Amniotic epithelial cell (primary cell): ENCODE measurements at regions not wholly inside any gene's neighbourhood (a gene's known extent, or its start where the extent isn't known, plus 50 kb on each side); places are given as distances from the start of the nearest gene placed in this dataset.
A peak's percentile ranks its signal among the peaks of the same experiment; 100 is the strongest.

Experiments
- DNase-seq: peaks from one replicate; pipeline ENCODE4 v3.0.0-alpha.2; 2010; ENCODE audit warnings: low read depth

DNA sequence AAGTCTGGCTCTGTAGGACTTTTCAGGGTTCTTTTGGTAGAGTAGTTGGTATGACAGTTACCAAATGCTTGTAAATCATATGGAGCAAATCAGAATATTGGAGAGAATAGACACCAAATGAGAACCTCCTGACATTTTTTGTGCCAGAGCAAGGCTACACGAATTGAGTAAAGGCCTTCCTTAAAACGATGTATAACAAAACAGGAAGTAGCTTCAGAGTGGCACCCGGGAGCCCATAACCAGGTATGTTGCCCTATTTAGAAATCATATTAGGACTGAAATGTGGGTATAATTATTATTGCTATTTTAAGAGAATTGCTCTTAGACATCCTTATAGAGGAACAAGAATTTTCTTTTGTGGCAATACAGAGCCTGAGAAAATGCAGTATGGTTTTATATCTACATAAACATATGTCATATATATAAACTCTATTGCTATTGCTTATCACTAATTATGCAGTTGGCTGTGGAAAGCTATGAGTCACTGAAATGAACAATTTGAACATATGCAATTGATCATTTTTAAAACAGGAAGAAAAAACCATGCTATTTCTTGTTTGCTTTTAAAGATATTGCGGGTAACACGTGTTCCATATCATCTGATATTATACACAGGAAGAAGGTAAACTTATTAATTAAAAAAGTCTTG lies 197.4 kb upstream of the MTPN start:
- DNase-seq: no peak

DNA sequence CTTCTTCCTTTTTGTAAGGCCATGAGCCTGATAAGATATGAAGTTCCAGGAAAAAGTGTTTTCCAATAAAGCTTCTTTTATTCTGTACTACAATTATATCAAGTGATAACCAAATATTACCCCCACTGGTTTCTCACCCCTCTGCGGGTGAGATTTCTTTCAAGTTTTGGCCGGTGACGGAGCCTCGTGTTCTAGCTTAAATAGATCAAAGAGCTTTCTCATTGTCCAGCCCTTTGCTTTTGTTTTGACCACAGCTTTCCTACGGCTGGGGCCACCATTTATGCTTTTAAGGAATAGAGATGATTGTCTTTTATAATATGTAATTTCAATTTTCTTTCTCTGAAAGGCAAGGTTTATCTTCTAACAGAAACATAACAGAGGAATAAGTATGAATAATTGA lies 196.7 kb upstream of the MTPN start:
- no peak for DNase-seq

GRCh38 chr7:136171233-136171632 lies 194.1 kb upstream of the MTPN start:
- DNase-seq: no peak

DNA sequence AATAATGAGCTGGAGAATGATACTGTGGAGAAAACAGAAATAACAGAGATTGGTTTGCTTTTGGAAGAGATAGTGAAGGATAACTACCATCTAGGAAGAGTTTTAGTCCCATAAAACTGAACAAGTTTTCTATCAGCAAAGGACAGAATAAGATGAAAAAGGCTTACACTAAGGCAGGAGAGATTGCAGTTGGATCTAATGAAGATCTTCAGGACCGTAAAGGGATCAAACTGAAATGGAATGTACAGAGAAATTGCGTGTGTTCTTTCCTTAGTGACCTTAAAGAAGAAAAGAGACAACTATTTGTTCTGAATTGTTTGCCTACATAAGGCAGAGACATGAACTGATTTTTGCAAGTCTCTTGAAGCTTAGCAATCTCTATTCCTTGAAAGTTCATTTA lies 191.7 kb upstream of the MTPN start:
- DNase-seq: no peak

GRCh38 chr7:136167991-136168390 lies 190.8 kb upstream of the MTPN start:
- DNase-seq: no peak

DNA sequence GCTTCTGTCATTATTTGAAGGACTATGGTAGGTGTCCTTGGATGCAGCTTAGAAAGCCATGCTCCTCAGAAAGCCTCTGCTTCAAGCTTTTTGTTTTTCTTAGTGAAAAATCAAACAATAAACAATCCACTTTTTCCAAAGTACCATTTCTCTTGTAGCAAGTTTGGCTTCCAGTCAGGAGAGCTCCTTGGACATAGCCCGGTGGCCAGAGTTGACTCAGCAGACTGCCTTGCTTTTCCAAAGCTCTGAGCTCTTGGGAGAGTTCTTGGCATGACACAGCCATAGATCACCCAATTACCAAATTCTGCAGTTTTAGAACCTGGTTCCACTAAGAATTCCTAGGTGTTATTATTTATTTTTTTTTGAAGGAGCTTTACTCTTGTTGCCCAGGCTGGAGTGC lies 189.4 kb upstream of the MTPN start:
- no peak for DNase-seq

DNA sequence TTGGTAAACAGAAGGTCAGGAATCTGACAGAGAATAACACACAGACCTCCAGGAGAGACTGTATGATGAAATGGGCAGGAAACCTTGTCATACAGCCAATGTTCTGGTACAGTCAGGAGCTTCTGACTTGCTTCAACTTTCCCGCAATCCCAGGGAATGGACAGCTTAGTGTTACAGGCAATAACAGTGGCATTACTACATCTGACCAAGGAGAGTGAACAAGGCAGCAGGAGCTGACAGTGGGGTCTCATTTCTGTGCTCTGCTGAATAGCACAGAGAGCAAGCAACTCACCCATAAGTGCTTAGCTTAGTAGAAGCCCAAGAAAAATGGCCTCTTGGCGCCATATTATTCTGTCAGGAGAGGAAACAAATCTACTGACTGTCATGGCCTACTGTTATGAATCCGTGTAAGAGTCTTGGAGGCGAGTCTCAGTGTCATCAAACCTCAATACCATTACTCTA lies 186.2 kb upstream of the MTPN start:
- peak; percentile 33 for DNase-seq

DNA sequence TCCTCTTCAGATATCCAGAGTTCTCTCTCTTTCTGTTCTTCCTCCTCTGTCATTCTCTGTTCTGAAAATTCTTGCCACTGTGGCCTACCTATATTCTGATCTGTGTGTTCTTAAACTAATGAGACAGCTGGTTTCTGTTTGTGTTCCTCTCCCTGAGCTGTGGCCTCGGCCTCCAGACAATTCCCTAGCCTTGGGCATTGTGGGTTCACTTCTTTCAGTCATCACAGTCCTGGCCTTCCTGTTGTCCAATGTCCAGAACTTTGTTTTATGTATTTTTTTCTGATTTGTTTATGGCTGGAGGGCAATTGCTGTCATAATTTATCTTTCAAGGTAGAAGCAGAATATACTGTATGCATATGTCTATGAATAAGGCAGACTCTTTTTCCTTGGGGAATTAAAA lies 173.2 kb upstream of the MTPN start:
- DNase-seq: no peak

- DNase-seq: no peak
Observed at GRCh38 chr7:136148920-136149319, 171.8 kb upstream of the MTPN start.

DNA sequence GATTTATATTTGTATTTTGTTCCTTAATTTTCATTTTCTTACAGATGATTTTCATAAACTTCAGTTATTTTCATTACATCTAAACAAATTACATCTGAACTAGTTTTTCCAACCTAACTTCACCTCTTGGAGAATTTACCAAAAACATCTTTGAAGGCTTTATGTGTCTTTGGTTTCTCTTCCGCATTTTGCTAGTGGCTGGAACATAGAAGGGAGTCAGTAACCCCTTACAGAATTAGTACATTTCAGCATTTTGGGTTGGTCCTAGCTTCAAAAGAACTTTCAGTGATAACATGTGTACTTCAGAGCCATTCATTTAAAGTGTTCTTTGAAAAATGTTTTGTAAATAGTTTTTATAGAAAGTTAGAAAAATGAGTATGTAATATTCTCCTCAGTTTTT lies 169.8 kb upstream of the MTPN start:
- DNase-seq: no peak

DNA sequence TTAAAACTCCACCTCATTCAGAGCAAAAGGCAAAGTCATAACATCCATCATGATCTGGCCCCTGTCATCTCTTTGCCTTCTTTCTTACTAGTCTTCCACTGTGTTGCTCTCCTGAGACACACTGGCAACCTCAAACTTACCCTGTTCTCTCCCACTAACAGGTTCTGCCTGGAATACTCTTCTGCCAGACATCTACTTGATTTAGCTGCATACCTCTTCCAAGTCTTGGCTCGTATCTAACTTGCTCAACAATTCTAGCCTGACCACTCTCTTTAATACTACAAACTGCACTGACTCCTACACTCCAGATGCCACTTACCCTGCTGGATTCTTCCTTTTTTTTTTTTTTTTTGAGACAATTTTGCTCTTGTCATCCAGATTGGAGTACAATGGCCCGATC lies 167.0 kb upstream of the MTPN start:
- peak; percentile 50 for DNase-seq

- no peak for DNase-seq
Observed at GRCh38 chr7:136143271-136143670, 166.1 kb upstream of the MTPN start.

DNA sequence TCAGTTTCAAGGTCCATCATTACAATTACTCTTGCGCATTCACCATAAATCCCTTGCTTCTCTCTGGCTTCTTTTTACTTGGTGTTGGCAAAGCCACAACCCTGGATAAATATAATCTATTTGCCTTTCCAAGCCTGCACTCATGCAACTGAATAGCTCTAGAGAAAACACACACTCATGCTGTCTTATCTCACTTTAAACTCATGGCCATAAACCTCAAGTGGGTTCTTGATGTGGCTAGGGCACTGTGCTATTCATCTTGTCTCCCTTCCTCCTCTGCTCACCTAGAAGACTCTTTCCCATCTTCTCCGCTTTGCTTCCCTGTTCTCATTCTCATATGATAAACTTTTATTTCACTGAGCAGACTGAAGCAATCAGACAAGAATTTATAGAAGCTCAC lies 165.4 kb upstream of the MTPN start:
- DNase-seq: no peak

- DNase-seq: no peak
Observed at GRCh38 chr7:136140469-136140868, 163.3 kb upstream of the MTPN start.

DNA sequence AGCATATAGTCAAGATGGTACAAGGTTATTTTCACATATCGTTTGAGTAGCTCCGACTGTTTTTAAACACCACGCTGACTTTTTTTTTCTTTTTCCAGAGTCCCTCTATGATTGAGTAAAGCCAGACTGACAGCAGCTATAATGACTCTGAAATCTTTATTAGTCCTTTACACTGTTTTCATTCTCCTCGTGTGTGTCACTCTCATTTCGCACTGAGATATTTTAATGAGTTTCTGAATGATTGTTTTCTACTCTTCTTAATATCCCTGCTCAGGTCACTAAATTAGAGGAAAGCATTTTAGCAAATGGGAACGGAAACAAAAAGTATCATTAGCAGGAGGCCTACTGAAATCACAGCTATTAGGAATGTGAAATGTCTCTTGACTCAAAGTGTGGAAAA lies 162.3 kb upstream of the MTPN start:
- DNase-seq: no peak

DNA sequence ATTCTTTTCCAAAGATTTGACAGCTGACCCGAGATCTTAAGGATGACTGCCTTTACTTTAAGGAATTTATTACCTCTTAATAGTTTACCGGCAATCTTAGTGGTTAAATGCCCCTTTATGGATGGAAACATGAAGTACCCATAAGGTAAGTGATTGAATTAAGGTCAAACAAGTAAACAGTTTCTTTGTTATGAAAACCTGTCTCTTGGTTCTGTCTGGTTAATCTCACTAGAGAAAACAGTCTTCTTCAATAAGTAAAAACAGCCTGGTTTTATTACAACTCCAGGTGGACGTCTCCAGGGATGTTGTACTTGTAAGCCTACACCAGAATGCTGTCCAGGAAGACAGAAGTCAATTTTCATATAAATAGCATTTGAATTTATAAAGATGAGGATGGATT lies 161.8 kb upstream of the MTPN start:
- DNase-seq: no peak

DNA sequence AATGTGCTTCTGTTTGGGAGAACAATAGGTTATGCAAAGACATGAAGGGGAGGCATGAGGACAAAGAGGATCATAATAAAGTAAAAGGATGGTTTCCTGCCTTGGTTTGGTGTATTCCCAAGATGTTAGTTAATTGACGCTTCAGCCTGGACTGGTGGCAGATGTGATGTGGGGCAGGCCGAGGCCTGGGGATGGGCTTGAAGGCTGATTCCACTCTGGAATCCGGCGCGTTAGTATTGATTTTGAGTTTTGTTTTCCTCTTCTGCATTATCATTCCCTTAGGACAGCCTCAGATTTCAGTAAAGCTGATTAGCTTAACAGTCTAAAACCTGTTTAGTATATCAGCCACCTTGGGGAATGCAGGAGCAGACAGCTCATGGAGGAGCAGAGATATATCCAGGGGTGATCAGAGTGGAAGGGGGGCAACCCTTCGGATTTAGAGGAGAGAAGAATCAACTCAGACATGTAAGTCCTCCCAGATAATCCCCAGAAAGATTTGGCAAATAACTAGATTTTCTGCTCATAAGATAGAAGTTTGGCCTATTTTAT lies 159.8 kb upstream of the MTPN start:
- no peak for DNase-seq

DNA sequence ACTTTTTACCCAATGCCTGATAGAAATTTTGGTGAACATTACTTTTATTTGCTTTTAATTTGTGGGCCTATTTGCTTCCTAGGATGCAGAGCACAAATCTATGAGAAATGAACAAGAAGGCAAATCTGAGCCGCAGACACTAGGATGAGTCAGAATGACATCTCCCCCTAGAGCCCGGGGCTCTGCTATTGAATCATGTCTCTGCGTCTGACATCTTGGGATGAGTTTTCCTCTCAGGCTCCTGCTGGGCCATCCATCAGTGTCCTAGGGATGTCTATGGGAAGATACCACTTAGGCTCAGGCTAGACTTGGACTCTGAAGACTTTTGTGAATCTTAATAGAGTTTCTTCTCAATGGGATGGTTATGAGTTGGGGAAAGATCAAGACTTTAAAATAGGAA lies 157.3 kb upstream of the MTPN start:
- DNase-seq: peak; percentile 73

DNA sequence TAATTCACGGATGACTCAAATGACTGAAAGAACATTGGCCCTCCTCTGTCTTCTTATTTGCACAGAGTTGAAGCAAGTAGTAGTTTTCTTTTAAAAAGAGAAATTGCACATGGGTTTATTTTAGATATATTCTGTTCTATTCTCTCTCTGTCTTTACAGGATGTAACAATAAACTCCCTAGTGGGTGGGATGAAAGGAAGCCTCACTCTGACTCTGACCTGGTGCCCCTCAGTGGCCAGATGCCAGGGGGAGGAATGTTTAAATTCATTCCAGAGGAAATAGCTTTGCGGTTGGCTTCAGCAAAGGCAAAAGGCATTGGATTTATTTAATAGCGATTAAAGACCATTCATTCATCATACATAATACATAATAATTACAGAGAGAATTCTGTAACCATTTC lies 156.4 kb upstream of the MTPN start:
- peak; percentile 55 for DNase-seq

GRCh38 chr7:136131304-136131630 lies 154.1 kb upstream of the MTPN start:
- no peak for DNase-seq

DNA sequence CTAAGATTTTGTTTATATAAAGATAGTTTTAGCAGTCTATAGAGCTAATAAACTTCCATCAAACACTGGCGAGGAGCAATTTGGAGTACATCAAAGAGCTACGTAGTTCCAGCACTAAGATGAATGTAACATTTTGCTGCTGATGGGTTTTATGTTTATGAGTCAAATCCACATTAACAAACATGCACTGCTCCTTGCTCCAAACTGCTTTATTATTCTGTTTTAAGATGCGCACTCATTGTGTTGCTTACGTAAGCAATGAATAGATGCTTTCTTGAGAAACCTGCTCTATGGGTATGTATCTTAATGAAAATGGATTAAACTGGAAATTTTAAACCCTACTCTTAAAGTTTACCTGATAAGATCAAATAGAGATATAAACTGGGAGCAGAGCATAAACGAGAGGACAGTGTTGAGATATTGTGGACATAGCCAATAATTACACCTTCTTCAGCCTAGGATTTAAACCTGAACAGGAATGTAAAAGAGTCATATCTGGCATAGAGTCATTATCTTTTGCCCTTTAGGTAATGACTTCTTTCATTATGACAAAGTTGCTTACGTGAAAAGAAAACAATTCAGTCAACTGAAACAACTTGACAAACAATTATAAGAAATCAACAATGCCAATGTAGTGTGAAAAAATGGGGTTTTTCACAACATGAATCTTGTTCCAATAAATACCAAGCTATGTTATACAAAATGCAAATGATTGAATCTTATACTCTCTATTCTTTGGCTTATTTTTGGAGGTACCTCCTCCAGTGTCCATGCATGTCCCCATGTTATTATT lies 153.5 kb upstream of the MTPN start:
- DNase-seq: no peak

- DNase-seq: no peak
Observed at GRCh38 chr7:136128050-136128449, 150.9 kb upstream of the MTPN start.

GRCh38 chr7:136123352-136123751 lies 146.2 kb upstream of the MTPN start:
- no peak for DNase-seq

DNA sequence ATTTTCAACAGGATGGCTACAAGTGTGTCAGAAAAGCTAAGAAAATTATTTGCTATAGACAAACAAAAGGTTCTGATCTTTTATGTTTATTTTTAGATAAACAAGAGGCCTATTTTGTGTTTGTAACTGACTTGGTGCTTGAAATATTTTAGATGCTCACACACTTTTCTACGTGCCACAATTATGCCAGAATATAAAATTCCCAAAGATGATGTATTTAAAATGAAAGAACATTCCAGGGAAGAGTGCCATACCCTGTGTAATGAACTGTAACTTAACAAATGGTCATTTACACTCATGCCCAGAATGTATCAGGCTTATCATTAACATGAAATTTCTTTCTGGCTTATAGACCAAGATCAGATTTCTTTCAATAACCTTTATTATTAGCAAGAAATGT lies 144.9 kb upstream of the MTPN start:
- DNase-seq: no peak
